HL-60 (cell line): ENCODE measurements at regions not wholly inside any gene's neighbourhood (a gene's known extent, or its start where the extent isn't known, plus 50 kb on each side); places are given as distances from the start of the nearest gene placed in this dataset.

Source experiments
- GABPA ChIP-seq: IDR thresholded peaks from 2 replicates; pipeline ENCODE4 v1.6.1; 2012; ENCODE audit warnings: low read depth
- TF ChIP-seq, protein P1 (sequence below): IDR thresholded peaks from one replicate; pipeline ENCODE4 v1.5.1; 2011; ENCODE audit warnings: low read length, control low read depth, inconsistent platforms; ENCODE audit not compliant: insufficient read depth
- TF ChIP-seq, protein P2 (sequence below): IDR thresholded peaks from 2 replicates; pipeline ENCODE4 v1.6.1; 2012; ENCODE audit warnings: low read depth; ENCODE audit not compliant: insufficient replicate concordance

DNA sequence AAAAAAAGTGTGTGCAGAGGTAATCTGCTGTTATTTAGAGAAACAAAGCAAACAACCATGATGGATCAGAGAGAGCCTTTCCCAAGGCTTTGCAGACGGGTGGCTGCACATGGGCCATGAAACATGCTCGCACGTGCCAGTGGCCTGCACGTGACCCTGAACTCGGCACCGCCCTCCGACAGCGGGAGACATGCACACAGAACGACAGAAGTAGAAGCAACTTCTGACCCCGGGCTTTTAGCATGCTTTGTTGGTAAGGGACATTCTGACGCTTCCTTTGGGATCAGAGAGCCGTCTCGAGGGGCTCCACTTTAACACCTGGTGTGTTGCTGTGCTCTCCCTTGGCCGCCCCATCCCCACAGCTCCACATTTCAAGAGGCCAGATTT, 112.5 kb downstream of the KCNF1 start:
- TF ChIP-seq, protein P1, sequence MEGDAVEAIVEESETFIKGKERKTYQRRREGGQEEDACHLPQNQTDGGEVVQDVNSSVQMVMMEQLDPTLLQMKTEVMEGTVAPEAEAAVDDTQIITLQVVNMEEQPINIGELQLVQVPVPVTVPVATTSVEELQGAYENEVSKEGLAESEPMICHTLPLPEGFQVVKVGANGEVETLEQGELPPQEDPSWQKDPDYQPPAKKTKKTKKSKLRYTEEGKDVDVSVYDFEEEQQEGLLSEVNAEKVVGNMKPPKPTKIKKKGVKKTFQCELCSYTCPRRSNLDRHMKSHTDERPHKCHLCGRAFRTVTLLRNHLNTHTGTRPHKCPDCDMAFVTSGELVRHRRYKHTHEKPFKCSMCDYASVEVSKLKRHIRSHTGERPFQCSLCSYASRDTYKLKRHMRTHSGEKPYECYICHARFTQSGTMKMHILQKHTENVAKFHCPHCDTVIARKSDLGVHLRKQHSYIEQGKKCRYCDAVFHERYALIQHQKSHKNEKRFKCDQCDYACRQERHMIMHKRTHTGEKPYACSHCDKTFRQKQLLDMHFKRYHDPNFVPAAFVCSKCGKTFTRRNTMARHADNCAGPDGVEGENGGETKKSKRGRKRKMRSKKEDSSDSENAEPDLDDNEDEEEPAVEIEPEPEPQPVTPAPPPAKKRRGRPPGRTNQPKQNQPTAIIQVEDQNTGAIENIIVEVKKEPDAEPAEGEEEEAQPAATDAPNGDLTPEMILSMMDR = no peak
- TF ChIP-seq GABPA = no peak
- TF ChIP-seq, protein P2, sequence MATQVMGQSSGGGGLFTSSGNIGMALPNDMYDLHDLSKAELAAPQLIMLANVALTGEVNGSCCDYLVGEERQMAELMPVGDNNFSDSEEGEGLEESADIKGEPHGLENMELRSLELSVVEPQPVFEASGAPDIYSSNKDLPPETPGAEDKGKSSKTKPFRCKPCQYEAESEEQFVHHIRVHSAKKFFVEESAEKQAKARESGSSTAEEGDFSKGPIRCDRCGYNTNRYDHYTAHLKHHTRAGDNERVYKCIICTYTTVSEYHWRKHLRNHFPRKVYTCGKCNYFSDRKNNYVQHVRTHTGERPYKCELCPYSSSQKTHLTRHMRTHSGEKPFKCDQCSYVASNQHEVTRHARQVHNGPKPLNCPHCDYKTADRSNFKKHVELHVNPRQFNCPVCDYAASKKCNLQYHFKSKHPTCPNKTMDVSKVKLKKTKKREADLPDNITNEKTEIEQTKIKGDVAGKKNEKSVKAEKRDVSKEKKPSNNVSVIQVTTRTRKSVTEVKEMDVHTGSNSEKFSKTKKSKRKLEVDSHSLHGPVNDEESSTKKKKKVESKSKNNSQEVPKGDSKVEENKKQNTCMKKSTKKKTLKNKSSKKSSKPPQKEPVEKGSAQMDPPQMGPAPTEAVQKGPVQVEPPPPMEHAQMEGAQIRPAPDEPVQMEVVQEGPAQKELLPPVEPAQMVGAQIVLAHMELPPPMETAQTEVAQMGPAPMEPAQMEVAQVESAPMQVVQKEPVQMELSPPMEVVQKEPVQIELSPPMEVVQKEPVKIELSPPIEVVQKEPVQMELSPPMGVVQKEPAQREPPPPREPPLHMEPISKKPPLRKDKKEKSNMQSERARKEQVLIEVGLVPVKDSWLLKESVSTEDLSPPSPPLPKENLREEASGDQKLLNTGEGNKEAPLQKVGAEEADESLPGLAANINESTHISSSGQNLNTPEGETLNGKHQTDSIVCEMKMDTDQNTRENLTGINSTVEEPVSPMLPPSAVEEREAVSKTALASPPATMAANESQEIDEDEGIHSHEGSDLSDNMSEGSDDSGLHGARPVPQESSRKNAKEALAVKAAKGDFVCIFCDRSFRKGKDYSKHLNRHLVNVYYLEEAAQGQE = no peak
